LNCAP (cell line): ENCODE measurements at regions not wholly inside any gene's neighbourhood (a gene's known extent, or its start where the extent isn't known, plus 50 kb on each side); places are given as distances from the start of the nearest gene placed in this dataset.

Source experiments
- TF ChIP-seq, protein P1 (sequence below): fragments of 450-650 bp; IDR thresholded peaks from 2 replicates; pipeline ENCODE4 v1.5.1; 2017; ENCODE audit warnings: mild to moderate bottlenecking

DNA sequence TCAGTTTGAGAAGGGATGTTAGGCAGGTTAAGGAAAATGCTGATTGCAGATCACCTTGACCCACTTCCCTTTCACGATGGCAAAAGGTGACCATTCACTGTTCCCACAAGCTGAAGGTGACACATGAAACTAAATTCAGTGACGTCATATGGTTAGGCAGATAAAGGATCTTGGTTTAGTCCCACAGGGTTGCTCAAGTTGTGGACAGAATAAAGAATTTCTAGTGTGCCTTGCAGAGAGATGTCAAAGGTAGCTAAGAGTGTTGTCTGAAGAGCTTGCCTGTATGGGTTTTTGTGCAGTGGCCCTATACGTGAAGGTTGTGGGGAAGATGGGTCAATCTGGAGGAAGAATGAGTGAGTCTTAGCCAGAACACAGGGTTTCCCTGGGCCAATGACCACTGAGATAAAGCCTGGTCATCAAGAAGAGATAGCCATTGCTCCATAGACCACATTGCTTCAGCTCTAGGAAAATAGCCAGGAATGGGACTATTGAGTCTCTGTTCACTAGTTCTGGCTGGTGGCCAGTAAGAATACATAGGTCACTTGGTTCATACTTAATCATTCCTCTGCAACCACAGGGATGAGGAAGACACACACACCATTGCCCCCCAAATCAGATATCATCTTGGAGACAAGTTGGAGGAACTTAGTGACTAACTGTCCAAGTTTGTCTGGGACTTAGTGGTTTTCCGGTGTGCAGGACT, 148.5 kb upstream of the ATXN1 start:
- TF ChIP-seq, protein P1, sequence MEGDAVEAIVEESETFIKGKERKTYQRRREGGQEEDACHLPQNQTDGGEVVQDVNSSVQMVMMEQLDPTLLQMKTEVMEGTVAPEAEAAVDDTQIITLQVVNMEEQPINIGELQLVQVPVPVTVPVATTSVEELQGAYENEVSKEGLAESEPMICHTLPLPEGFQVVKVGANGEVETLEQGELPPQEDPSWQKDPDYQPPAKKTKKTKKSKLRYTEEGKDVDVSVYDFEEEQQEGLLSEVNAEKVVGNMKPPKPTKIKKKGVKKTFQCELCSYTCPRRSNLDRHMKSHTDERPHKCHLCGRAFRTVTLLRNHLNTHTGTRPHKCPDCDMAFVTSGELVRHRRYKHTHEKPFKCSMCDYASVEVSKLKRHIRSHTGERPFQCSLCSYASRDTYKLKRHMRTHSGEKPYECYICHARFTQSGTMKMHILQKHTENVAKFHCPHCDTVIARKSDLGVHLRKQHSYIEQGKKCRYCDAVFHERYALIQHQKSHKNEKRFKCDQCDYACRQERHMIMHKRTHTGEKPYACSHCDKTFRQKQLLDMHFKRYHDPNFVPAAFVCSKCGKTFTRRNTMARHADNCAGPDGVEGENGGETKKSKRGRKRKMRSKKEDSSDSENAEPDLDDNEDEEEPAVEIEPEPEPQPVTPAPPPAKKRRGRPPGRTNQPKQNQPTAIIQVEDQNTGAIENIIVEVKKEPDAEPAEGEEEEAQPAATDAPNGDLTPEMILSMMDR, result no peak

DNA sequence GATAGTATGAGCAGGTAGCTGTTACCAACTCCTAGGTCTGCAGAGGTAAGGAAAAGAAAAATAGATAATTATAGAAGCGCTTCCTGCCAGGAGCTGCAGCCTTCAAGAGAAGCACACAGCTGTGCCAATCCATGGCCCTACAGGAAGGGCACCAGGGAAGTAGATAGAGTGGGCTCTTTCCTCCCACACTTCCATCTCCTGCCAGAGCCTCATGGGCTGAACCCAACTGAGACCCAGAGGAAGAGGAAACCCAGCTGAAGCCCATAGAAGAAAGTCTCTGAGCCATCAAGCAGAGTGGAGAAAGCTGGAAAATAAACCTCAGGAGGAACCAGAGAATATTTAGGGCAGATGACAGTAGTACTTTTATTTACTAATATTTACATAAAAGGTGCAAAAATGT, 146.7 kb upstream of the ATXN1 start:
- TF ChIP-seq, protein P1, result no peak

DNA sequence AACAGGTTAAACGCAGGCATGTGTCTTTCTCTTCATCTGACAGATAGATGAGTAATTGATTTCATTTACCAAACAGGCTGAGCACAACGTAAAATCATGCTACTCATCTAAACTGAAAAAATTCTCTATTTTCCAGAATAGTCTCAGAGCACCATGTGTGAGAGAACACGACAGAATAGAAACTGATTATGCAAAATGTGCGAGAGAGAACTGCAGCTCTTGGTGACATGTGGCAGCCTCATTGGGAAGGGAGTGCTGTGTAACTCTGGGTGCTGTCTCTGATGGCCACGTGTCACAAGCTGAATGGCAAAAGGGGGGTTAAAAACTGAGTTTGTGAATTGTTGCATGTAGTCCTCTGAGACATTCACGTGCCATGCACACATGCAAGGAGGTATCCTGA, 143.7 kb upstream of the ATXN1 start:
- TF ChIP-seq, protein P1, result no peak

DNA sequence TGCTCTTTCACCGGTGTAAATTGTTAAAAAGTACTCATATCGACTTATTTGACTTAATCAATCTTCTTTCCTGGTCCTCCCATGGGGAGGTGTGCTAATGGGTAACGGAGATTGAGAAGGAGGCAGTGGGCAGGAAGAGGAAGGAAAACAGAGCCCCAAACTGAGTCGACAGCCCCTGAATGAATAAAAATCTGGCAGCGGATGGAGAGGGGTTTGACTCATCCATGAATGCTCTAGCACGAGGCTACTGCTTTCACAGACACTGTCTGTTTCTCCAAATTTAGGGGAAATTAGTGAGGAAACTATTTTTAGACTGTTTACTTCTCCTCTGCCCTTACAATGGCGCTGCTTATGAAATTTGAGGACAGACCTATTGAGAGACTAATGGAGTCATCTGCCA, 142.2 kb upstream of the ATXN1 start:
- TF ChIP-seq, protein P1, result no peak

DNA sequence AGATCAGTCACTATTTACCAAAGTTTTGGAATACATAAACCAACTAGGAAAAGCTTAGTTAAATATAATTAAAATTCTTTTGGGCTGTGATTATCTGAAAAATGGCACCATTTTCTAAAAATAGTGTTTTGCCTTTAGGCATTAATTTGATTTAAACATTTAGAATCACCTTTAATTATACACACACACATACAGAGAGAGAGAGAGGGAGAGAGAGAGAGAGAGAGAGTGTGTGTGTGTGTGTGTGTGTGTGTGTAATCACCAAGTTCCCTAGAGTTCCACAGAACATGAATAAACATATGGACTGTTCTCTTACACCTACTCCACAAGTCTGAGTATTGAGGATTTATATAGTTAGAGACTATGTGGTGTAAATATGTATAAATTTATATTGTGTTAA, 141.2 kb upstream of the ATXN1 start:
- TF ChIP-seq, protein P1, result no peak

DNA sequence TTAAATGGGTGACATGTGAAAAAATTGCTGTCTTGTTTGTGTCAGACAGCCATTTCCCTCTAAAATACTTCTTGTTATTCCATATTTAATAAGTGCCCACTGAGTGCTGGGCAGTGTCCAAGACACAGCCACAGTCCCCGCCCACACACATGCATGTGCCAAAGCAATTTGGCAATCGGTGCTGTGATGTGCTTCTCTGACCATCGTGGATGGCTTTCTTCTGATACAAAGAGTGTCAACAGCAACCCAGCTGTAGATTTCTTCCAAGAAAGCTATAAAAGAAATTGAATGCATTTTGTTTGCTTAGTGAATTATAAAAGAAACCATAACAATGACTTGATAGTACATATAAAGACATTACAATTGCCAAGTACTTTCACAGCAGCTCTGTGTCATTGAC, 140.5 kb upstream of the ATXN1 start:
- TF ChIP-seq, protein P1, result no peak

DNA sequence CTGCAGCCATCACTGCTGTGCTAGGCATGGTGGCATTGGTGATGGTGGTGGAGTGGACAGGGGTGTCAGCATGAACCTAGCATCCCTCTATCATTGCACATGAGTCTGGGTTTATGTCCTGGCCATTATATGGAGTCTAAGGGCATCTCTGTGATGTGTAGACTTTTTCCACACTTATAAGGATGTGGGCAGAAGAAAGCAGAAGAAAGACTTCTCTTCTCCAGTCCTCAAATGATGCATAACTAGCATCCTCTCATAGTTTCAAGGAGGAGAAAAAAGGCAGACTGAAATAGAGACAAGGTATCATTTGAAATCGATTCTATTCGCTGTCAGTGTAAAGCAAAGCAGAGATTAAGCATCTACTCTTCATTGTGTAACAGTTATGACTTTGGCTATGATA, 140.0 kb upstream of the ATXN1 start:
- TF ChIP-seq, protein P1, result no peak
